SHP77 (cell line): ENCODE measurements at regions not wholly inside any gene's neighbourhood (a gene's known extent, or its start where the extent isn't known, plus 50 kb on each side); places are given as distances from the start of the nearest gene placed in this dataset.
"Not testable (repeated sequence)": the region's sequence is repeated elsewhere in the genome, so short reads cannot be mapped to it uniquely, and the experiment has no call there.

Source experiments
- DNase-seq, 2 experiments: peaks; one replicate each; lab custom pipeline; 2025; lab: John Stamatoyannopoulos, UW

DNA sequence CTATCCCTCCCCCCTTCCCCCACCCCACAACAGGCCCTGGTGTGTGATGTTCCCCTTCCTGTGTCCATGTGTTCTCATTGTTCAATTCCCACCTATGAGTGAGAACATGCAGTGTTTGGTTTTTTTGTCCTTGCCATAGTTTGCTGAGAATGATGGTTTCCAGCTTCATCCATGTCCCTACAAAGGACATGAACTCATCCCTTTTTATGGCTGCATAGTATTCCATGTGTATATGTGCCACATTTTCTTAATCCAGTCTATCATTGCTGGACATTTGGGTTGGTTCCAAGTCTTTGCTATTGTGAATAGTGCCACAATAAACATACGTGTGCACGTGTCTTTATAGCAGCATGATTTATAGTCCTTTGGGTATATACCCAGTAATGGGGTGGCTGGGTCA, 52.3 kb upstream of the MAN1A2 start:
- DNase-seq: not testable (repeated sequence)

DNA sequence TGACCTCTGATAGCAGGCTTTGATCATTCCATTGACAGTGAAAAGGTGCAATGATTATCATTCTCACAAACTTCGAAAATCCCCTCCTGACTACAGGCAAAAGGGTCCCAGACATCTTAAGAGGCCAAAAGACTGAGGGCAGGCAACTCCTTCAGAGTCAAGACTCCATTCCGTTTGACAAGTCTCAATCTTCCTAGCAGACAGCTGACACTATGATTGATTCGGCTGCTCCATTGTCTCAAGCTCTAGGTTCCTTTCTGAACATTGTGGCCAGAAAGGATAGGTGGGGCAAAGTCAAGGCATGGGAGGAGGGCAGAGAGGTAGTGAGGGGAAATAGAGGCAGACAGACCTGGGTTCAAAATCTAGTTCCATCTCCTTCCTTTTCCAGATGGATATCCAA, 53.7 kb upstream of the MAN1A2 start:
- DNase-seq: no peak

DNA sequence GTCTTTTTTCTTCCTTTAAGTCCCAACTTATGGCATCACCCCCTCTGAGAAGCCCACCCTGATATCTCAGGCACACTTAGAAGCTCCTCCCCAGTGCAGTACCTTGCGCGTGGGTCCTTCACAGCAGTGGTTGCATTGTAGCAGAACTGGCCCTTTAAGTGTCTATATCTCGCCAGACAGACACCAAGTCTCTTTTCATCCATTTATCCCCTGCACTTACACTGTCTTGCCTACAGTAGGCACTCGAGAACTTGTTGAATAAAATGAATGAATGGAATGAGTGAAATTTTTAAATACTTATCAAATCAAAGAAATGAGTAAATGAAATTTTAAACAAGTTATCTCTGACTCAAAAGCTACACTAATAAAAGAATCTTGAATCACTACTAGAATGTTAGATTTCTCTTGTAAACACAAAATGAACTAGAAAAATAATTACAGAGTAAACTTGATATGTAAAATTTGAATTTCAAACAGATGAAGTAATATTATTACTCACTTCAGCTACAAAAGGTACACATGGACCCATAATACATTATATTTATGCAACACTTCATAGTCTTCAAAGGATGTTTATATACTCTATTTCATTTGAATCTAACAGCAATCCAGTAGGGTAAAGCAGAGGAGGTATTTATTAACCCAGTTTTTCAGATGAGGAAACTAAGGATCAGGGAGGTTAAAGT, 54.7 kb upstream of the MAN1A2 start:
- no peak for DNase-seq

DNA sequence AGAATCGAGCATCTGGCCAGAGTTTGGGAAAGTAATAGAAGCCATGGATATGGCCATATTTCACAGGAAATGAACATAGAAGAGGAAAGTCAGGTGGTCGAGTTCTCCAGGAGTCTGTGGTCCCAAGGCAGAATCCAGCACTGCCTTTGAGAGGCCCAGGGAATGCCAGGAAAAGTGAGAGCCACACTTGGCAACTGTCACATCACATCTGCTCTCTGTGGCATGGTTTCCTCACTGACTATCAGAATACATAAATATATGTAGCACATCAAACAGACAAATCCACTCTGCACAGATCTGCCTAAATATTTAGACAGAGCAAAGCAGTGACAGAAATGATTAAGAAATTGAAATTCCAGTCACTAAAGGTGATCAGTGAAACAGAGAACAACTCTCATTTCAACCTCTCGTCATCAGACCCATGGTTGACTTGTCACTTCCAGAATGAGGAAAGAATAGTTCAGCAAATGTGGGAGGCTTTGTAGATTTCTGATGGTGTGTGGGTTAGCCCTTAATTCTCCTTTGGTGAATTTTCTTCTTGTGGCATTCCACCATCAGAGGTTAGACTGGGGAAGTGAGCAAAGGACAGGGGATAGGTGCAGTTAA, 58.8 kb upstream of the MAN1A2 start:
- DNase-seq: no peak

DNA sequence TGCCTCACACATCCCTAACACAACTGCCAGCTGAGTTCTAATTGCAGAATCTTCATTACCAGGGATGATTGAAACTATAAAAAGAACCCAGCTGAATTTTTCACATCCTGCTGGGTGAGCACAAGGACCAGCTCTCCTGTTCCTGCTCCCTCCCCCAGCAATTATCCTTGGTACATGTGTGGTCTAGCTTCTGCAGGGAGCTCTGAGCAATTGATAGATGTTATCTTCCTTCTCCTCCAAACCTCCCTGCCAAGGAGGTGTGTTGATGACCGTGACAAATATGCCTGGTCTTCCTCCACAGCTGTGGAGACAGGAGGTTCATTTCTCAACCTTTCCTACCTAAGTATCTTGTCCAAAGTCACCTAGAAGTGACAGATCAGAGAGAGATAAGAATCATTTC, 65.3 kb upstream of the MAN1A2 start:
- DNase-seq: no peak

DNA sequence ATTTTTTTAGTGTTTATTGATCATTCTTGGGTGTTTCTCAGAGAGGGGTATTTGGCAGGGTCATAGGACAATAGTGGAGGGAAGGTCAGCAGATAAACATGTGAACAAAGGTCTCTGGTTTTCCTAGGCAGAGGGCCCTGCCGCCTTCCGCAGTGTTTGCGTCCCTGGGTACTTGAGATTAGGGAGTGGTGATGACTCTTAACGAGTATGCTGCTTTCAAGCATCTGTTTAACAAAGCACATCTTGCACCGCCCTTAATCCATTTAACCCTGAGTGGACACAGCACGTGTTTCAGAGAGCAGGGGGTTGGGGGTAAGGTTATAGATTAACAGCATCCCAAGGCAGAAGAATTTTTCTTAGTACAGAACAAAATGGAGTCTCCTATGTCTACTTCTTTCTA, 67.1 kb upstream of the MAN1A2 start:
- not testable (repeated sequence) for DNase-seq

DNA sequence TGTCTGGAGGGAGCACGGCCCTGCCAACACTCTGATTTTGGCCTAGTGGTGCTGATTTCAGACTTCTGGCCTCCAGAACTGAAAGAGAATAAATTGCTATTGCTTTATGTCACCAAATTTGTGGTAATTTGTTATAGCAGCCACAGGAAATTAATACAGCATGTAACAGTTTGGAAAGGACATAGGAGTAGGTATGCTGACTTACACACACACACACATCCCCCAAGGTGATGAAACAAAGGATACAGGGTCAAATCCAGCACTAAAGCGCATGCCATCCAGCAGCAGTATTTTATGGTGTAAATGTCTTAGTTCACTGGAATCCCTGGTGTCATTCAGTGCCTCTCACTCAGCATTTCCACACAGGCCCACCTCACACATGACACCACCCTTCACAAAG, 72.2 kb upstream of the MAN1A2 start:
- no peak for DNase-seq

DNA sequence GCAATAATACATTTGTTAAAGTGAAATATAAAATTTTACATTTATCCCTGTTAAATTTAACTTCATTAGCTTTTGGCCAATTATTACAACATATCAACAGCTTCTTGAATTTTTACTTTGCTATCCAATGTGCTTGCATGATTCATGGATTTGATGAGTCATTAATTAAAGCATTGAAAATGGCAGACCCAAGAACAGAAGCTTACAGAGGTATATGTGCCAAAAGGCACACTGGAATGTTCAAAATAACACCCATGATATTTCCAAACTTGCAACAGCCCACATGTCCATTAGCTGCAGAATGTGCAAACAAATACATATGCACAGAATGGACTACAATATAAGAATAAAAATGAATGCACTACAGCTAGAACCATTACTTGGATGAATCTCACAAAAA, 76.4 kb upstream of the MAN1A2 start:
- no peak for DNase-seq

DNA sequence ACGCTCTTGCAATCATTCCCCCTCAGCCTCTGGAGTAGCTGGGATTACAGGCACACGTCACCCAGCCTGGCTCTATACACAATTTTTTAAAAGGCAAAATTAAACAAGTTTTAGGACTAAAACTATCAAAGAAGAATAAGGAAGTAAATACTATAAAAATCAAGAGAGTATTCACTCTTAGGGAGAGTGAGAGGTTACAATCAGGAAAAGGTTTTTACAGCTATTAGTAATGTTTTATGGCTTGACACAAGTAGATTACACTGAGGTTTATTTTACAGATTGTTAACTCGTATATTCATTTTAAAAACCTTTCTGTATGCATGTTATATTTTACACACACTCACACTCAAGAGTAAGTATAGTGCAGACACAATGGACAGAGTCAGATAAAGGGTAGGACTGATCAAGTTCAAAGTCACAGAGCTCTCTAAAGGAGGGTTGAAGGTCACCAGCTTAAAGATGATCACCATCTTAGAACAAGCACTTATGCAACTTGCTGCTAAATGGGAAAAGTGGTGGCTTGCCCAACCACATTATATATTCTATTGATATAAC, 77.9 kb upstream of the MAN1A2 start:
- no peak for DNase-seq

DNA sequence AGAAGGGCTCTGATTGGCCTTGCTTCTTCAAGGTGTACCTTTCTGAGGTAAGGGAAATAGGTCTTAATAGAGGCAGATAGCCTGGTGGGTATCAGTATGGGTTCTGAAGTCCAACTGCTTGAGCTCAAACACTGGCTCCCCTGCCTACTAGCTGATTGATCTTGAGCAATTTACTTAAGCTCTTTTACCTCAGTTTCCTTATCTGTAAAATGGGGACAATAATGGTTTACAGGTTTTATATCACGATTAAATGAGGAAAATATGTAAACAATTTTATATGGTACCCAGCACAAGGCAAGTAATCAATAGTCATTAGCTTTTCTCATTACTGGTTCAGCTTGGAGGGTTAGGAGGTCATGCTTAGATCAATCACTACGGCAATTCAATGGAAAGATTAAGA, 75.8 kb upstream of the VTCN1 start:
- DNase-seq: no peak

DNA sequence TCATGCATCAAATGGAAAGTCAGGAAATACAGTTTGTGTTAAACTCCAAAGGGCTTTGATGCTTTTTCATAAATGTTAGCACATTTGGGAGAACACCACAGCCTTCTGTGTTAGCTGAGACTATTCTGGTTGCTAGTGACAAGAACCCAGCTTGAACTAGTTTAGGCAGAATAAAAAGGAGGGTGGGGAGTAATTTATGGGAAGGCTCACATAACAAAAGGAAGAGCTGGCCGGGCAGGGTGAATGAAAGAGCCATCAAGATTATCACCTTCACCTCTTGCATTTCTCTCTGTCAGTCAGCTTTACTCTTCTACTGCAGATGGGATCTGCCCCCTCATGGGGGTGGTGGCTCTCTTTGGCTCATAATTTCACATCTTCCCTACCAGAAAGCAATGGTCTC, 75.4 kb upstream of the VTCN1 start:
- no peak for DNase-seq

DNA sequence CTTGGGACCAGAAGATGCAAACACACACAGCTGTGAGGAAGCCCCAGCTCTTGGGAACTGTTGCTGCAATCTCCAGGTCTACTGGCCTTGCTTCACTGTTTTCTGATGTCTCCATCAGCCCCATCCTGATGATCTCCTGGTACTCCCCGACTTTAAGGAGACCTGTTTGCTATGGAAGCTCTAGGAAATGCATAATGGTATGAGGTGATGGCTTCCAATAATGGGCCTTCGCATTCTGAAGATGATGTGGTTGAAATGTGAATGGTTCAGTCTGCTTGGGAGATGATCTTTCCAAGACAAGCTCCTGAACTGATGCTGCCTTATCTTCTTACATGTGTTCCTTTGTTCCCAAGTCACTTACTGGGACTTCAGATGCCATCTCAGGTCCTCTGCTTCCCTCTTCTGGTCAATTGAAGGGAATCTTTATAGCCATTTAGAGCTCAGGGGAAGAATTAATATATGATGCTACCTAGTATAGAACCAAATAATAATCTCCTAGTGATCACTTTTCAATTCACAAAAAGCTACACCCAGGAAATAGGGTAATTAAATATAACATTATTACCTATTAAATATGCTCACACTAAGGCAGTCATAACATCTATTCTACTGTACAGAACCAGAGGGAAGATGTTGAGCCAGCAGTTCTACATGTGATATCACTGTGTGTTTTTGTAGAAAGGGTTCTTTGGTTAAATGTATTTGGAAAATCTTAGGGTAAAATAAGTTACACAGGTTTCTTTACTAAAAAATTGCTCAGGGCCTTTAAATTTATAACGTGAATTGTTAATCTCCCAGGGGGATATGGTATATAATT, 73.9 kb upstream of the VTCN1 start:
- DNase-seq: peak; percentile 29 to 67

DNA sequence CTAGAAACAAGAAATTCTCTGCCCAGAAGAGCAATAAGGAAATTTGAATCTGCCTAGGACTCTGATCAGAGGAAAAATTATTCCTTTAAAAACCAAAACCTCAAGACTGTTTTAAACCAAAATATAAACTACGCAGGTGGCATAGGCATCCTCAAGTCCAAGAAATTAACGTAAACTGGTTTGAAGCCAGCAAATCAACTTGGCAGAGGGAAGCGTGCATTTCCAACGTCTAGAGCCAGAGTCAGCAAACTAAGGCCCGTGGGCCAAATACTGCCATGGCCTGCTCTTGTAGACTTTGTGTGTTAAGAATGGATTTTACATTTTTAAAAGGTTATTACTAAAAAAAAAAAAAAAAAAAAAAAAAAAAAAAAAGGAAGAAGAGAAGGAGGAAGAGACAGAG, 67.8 kb upstream of the VTCN1 start:
- DNase-seq: no peak

DNA sequence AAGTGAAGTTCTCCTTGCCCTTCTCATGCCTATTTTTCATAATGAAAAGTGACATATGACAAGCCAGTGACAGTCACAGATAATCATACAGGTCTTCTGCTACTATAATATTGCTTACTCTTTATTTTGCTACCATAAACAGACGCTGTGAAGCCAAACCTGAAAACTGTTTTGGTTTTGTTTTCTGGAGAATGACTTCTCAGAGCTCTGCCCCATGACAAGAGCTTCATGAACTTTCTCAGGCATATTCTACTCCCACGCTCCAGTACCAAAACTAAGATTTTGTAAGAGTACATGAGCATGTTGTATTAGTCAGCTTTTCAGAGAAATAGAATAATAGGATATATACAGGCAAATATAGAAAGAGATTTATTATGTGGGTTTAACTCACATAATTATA, 64.3 kb upstream of the VTCN1 start:
- DNase-seq: no peak

DNA sequence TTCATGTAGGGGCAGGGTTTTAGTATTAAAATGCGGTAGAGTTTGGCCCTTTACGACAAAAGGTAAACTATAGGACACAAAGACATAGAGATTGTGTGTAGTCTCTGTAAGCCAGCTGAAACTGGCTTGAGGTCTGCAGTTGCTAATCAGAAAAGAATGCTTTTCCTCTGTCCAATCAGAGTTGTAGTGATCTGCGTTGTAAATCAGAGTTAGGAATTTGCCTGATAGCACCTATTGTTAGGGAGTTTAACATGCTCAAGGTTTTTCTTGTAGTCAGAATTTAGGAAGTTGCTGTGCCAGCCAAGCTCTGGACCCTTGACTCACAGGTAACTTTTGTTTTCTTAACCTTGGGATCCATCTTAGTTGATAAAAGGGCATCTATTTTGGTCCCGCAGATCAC, 61.2 kb upstream of the VTCN1 start:
- no peak for DNase-seq

DNA sequence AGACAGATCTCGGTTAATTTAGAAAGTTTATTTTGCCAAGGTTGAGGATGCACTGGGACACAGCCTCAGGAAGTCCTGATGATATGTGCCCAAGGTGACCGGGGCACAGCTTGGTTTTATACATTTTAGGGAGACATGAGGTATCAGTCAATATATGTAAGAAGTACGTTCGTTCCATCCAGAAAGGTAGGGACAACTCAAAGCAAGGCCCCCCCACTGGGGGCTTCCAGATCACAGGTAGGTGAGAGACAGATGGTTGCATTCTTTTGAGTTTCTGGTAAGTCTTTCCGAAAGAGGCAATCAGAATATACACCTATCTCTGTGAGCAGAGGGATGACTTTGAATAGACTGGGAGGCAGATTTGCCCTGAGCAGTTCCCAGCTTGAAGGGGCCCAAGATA, 60.4 kb upstream of the VTCN1 start:
- DNase-seq: no peak

DNA sequence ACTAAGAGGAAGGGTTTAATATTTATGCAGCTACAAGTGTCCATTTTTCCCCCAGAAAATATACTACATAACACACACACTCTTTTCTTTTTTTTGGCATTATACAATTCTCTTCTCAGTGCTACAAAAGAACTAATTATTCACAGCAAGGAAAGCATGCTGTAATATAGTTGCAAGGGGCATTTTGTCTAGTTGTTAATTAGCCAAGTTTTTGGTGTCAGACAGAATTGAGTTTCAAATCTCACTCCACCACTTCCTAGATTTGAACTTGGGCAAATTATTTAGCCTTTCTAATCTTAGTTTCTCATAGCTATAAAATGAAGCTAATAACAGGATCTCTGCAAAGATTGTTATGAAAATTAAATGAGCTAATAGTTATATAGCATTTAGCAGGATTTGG, 60.0 kb upstream of the VTCN1 start:
- DNase-seq: no peak

DNA sequence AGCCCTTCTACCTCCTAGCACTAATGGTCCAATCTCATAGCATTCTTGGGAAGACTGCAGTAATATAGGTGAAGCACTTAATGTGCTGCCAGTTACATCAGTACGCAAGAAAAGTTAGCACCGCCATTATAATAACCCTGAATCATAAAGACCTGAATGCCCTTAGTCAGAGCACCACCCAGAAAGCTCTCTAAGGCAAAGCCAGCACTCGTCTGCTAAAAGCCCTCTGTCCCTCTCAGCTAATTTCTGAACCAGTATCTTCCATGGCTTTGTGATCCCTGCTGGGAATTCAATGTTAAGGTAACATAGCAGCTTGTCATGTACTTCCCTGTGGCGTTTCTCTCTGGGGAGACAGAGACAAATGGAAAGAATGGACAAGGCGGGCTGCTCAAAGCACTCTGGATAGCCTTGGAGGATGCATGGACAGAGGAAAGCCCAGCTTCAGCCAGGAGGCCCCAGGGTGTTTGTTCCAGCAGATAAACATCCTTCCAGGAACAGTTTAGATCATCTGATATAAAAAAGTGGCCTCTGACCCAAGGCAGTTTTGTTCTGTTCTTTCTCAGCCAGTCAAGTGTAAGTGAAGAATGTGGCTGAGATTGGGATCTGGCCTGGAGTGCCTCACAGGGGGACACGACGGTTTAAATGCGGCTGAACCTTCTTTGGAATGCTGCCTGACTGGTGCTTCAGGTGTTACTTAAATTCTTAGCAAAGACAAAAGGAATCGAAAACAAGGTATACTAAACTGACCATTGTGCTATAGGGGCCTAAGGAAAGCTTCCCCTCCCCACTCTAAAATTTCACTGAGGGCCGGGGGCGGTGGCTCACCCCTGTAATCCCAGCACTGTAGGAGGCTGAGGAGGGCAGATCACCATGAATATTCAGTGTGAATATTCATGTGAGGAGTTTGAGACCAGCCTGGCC, 58.1 kb upstream of the VTCN1 start:
- DNase-seq: no peak

DNA sequence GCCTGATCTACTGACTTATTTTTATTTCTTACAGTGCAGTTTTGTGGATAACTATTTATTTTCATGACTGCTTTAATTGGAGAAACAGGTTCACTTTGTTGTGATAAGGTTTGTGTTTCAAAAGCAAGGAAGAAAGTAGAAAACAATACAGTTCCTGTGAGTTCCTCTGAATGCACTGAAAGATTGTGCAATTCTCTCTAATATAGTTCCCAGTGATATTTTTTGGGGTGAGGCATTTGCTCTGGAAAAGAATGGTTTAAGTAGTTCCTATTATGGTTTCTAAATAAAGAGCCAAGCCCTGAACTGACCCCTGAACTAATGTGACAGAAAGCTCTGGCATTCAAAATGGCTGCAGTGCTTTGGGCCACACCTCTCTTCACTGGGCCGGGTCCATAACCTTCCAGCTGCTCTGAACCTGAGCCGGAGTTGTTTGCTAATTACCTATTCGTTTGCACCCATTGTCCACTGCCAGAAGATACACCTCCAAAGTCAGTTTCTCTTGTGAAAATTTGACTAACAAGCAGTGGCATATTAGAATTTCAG, 56.6 kb upstream of the VTCN1 start:
- no peak for DNase-seq

DNA sequence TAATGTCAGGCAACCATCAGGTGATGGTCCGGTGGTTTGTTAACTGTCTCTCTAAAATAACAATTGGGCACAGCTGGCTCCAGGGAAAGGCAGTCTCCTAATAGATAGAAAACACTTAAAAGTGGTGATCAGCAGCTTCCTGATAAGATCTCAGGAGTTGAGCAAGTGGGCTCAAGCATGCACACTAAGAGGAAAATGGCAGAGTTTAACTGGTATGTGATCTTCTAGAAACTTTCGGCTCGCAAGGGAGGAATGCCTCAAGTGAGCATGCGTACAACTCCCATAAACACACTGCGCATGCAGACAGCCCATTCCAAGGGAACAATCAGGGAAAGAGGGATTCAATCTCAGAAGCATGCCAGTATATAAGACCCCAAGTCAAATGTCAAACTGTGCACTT, 52.2 kb upstream of the VTCN1 start:
- no peak for DNase-seq

DNA sequence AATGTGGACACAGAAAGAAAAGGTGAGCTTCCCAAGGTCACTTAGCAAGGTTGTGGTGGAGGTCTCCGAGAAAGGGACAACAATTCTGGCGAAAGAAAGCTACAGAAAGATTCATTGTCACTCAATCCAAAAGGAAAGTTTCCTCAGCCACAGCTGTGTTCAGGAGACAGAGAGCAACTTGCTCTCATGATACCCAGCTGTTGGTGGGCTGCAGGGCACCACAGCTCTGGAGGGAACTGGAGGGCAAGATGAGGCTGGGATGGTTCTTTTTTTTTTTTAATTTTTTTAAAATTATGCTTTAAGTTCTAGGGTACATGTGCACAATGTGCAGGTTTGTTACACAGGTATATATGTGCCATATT, 50.7 kb upstream of the VTCN1 start:
- no peak for DNase-seq
